ENCODE measurements at regions not wholly inside any gene's neighbourhood (a gene's known extent, or its start where the extent isn't known, plus 50 kb on each side); places are given as distances from the start of the nearest gene placed in this dataset.

DNA sequence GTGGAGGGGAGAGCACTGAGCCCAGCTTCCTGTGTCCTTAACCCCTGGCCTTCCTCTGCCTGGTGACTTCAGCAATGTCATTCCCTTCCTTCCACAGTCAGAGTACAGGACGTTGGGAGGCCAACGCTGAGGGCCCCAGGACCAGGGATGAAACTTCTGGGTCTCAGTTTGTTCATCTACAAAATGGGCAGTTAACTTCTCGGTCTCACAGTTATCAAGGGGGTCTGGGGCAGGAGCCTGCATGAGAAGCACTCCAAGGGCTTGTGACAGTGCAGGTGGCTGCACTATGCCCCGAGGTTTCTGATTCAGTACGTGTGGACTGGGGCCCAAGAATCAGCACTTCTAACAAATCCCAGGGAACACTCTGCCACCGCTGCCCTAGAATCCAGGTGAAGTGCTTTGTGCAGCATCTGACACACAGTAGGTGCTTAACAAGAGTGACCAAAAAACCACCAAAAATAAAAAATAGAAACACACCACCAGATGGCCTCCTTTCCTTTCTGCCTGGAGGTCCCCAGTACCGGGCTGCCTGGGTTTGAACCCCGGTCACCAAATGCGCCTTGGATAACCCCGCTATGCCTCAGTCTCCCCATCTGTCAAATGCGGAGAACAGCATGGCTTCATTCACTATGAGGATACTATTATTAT lies 80.4 kb downstream of the RFLNA start:
- DNase-seq = no peak
- TF ChIP-seq, protein P1, sequence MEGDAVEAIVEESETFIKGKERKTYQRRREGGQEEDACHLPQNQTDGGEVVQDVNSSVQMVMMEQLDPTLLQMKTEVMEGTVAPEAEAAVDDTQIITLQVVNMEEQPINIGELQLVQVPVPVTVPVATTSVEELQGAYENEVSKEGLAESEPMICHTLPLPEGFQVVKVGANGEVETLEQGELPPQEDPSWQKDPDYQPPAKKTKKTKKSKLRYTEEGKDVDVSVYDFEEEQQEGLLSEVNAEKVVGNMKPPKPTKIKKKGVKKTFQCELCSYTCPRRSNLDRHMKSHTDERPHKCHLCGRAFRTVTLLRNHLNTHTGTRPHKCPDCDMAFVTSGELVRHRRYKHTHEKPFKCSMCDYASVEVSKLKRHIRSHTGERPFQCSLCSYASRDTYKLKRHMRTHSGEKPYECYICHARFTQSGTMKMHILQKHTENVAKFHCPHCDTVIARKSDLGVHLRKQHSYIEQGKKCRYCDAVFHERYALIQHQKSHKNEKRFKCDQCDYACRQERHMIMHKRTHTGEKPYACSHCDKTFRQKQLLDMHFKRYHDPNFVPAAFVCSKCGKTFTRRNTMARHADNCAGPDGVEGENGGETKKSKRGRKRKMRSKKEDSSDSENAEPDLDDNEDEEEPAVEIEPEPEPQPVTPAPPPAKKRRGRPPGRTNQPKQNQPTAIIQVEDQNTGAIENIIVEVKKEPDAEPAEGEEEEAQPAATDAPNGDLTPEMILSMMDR (conservative IDR thresholded peaks at IDR 0.05) = peak; percentile 28; the same call in 2 of the 3 replicates
- no peak overlapping the region for H2BK12ac ChIP-seq (ENCODE audit: insufficient read length, low read depth, low read length)
- no peak overlapping the region for H3K9ac ChIP-seq (ENCODE audit: extremely low read depth, insufficient read length, low read length)
- H3K4ac ChIP-seq (ENCODE audit: low read depth, low read length) = no peak overlapping the region
- H3K79me1 ChIP-seq (ENCODE audit: insufficient read depth, low read depth, low read length, poor library complexity, severe bottlenecking) = no peaks in the 10 kb centered on the region
- no peaks in the 10 kb centered on the region for H3K4me1 Mint-ChIP-seq
- H3K9me3 ChIP-seq (ENCODE audit: control insufficient read depth, low read depth, low read length) = no peaks in the 10 kb centered on the region
- no peak overlapping the region for H3K27ac ChIP-seq (ENCODE audit: insufficient read length, low read depth, low read length)
- WGBS (ENCODE audit: extremely low coverage, insufficient read length, low lambda C conversion rate) = no CpG with 5 or more reads among the region's 11 CpGs
- H2BK120ac ChIP-seq (ENCODE audit: low read depth, low read length, poor library complexity, severe bottlenecking) = no peak overlapping the region
- H4K91ac ChIP-seq (ENCODE audit: insufficient read length, low read depth, low read length) = no peak overlapping the region
- no peaks in the 10 kb centered on the region for H3K27me3 Mint-ChIP-seq (ENCODE audit: low read depth)
- peaks cover 19 to 58% (median 48%) of the 10 kb centered on the region in 3 experiments; a peak in 6 of 7 replicates for H3K36me3 Mint-ChIP-seq (ENCODE audit: insufficient read depth in 1 of 3, low read depth in 3 of 3)
- H3K56ac ChIP-seq (ENCODE audit: insufficient read length, low read depth, low read length) = no peak overlapping the region
- no peak overlapping the region for H2AFZ ChIP-seq (ENCODE audit: low read length)
- no peak overlapping the region for H3T11ph ChIP-seq (ENCODE audit: low read length)
- no peaks in the 10 kb centered on the region for H3K23me2 ChIP-seq (ENCODE audit: insufficient read length, low read depth, low read length, poor library complexity, severe bottlenecking)
- no peaks in the 10 kb centered on the region for H3K79me2 ChIP-seq (ENCODE audit: insufficient read depth, low read length)
- no peaks in the 10 kb centered on the region for H3K9me3 Mint-ChIP-seq
- no peak overlapping the region for H3K4me3 Mint-ChIP-seq
- H3K14ac ChIP-seq (ENCODE audit: insufficient read depth, low read length) = no peak overlapping the region
- H4K20me1 ChIP-seq (ENCODE audit: control insufficient read depth, insufficient read depth, insufficient read length) = no peaks in the 10 kb centered on the region
- no peaks in the 10 kb centered on the region for H3K27me3 ChIP-seq (ENCODE audit: insufficient read depth, low read length)
- no peak overlapping the region for H2AK5ac ChIP-seq (ENCODE audit: insufficient read length, low read length)
- no peaks in the 10 kb centered on the region for H3K4me1 ChIP-seq (ENCODE audit: insufficient read depth, low read length)
- H2BK15ac ChIP-seq (ENCODE audit: low read depth, low read length) = no peak overlapping the region
- no peak overlapping the region for H4K5ac ChIP-seq (ENCODE audit: insufficient read length, low read depth, low read length)
- H4K8ac ChIP-seq (replicated peaks; ENCODE audit: insufficient read length, low read depth, low read length) = no peak overlapping the region
- peak overlapping the region in 1 of 3 experiments; percentile 53; a peak in 3 of 7 replicates for H3K27ac Mint-ChIP-seq
- no peak overlapping the region for H3K4me2 ChIP-seq (ENCODE audit: insufficient read depth, insufficient read length, low read length)
- H2BK5ac ChIP-seq (ENCODE audit: insufficient read length, low read length) = no peak overlapping the region
- no peak overlapping the region for H3K18ac ChIP-seq (ENCODE audit: insufficient read length, low read depth, low read length)
- no peak overlapping the region for H3K23ac ChIP-seq (ENCODE audit: insufficient read length, low read depth, low read length)
- no peak overlapping the region for H2BK20ac ChIP-seq (ENCODE audit: low read depth, low read length, poor library complexity, severe bottlenecking)

Data from H9 (cell line).